Gastroesophageal sphincter (tissue), 3 donors: ENCODE measurements at regions not wholly inside any gene's neighbourhood (a gene's known extent, or its start where the extent isn't known, plus 50 kb on each side); places are given as distances from the start of the nearest gene placed in this dataset.

Source experiments
- CTCF ChIP-seq, 4 experiments: fragments of 200-600 bp in 2 of 4; fragments of 450-650 bp in 2 of 4; sonication (generic) in 1 of 4; IDR thresholded peaks; one replicate each; pipeline ENCODE4 v1.5.1; 2017 to 2019; ENCODE audit warnings: antibody characterized with exemption in 4 of 4, mild to moderate bottlenecking in 2 of 4, moderate library complexity in 2 of 4
- POLR2A ChIP-seq, 2 donors: fragments of 450-650 bp; IDR thresholded peaks; one replicate each; pipeline ENCODE4 v1.6.1; 2017; ENCODE audit warnings: antibody characterized with exemption in 2 of 2, mild to moderate bottlenecking in 2 of 2, moderate library complexity in 1 of 2

- TF ChIP-seq POLR2A (IDR thresholded peaks at IDR 0.05) (no peak), CTCF (IDR thresholded peaks at IDR 0.05) (no peak)
Measured at GRCh38 chr9:111198936-111199335, 131.1 kb downstream of the OR2K2 start.
